B cell (primary cell): ENCODE measurements at regions not wholly inside any gene's neighbourhood (a gene's known extent, or its start where the extent isn't known, plus 50 kb on each side); places are given as distances from the start of the nearest gene placed in this dataset.

Experiments
- ATAC-seq: fragments of 200-7000 bp; cut with Tn5 transposase; one replicate; pipeline ENCODE4 v1.10.0; 2021; ENCODE audit warnings: low read depth, mild to moderate bottlenecking, moderate number of reproducible peaks, moderate library complexity
- CTCF ChIA-PET: fragments of 350-600 bp; sonication (Branson Sonifier 250); formaldehyde crosslinking; loops from one replicate; lab custom pipeline; 2021; ENCODE audit warnings: antibody characterized with exemption, inconsistent platforms; lab: Charles Lee
- POLR2A ChIA-PET: fragments of 350-600 bp; sonication (Branson Sonifier 250); formaldehyde crosslinking; loops from one replicate; lab custom pipeline; 2021; ENCODE audit warnings: antibody characterized with exemption; lab: Charles Lee
- DNase-seq: peaks from one replicate; pipeline ENCODE4 v3.0.0; 2013
- H2AFZ ChIP-seq: 2 replicates; pipeline ENCODE4 v1.6.1; 2012; ENCODE audit warnings: mild to moderate bottlenecking, low read depth, low read length; ENCODE audit not compliant: insufficient read depth, poor library complexity, severe bottlenecking
- H3K27ac ChIP-seq, 2 donors: 1 replicate in 1 of 2; 2 replicates in 1 of 2; pipeline ENCODE4 v1.5.1; 2012 to 2013; ENCODE audit warnings: low read length in 2 of 2, mild to moderate bottlenecking in 2 of 2, moderate library complexity in 1 of 2
- H3K27me3 ChIP-seq, 4 experiments: fragments of 200-600 bp in 1 of 4; sonication (generic) in 1 of 4; replicated peaks in 1 of 4; 1 replicate in 2 of 4; 2 replicates in 2 of 4; pipeline versions ENCODE4 v1.6.1 to v1.7.0; 2013 to 2016; ENCODE audit warnings: low read length in 3 of 4, mild to moderate bottlenecking in 2 of 4, mixed read lengths in 1 of 4, moderate library complexity in 1 of 4; ENCODE audit not compliant: insufficient read depth in 4 of 4, control insufficient read depth in 3 of 4; ENCODE audit errors: control extremely low read depth in 1 of 4
- H3K36me3 ChIP-seq, 2 experiments: replicated peaks in 1 of 2; 1 replicate in 1 of 2; 2 replicates in 1 of 2; pipeline versions ENCODE4 v1.6.1 to v1.7.1; 2013; ENCODE audit warnings: low read length in 1 of 2; ENCODE audit not compliant: insufficient read depth in 2 of 2, control insufficient read depth in 1 of 2; ENCODE audit errors: control extremely low read depth in 1 of 2, extremely low read depth in 1 of 2
- H3K4me1 ChIP-seq, 2 donors: fragments of 200-600 bp in 1 of 2; sonication (generic) in 1 of 2; 1 replicate in 1 of 2; 2 replicates in 1 of 2; pipeline versions ENCODE4 v1.5.1 to v1.6.1; 2013 to 2017; ENCODE audit warnings: low read length in 2 of 2; ENCODE audit not compliant: control insufficient read depth in 2 of 2, insufficient read depth in 2 of 2
- H3K4me2 ChIP-seq: replicated peaks from 2 replicates; pipeline ENCODE3; 2012; ENCODE audit warnings: mild to moderate bottlenecking, low read depth, low read length; ENCODE audit not compliant: poor library complexity, severe bottlenecking
- H3K4me3 ChIP-seq, 5 experiments: fragments of 200-600 bp in 1 of 5; sonication (generic) in 1 of 5; 1 replicate in 3 of 5; 2 replicates in 2 of 5; pipeline versions ENCODE4 v1.5.1 to v1.7.0; 2011 to 2016; ENCODE audit warnings: low read length in 4 of 5, mild to moderate bottlenecking in 4 of 5, low read depth in 2 of 5, control low read depth in 1 of 5, moderate library complexity in 1 of 5; ENCODE audit not compliant: insufficient read depth in 1 of 5; ENCODE audit errors: control extremely low read depth in 1 of 5, extremely low read depth in 1 of 5
- H3K79me2 ChIP-seq: fragments of 200-600 bp; sonication (generic); one replicate; pipeline ENCODE4 v1.6.0; 2016; ENCODE audit warnings: low read length; ENCODE audit not compliant: control insufficient read depth, insufficient read depth
- H3K9ac ChIP-seq: fragments of 200-600 bp; sonication (generic); 2 replicates; pipeline ENCODE4 v1.6.1; 2017; ENCODE audit warnings: mild to moderate bottlenecking, low read length, moderate library complexity
- H3K9me3 ChIP-seq, 3 donors: one replicate each; pipeline versions ENCODE4 v1.6.1 to v1.7.1; 2013; ENCODE audit warnings: low read length in 2 of 3; ENCODE audit not compliant: control insufficient read depth in 2 of 3, insufficient read depth in 1 of 3; ENCODE audit errors: control extremely low read depth in 1 of 3
- H4K20me1 ChIP-seq: 2 replicates; pipeline ENCODE4 v1.6.0; 2012; ENCODE audit warnings: mild to moderate bottlenecking, low read length; ENCODE audit not compliant: insufficient read depth, control insufficient read depth, poor library complexity, severe bottlenecking
- H3K27ac Mint-ChIP-seq: one replicate; pipeline ENCODE4 v1.8.0; 2021; ENCODE audit warnings: mixed read lengths
- H3K27me3 Mint-ChIP-seq: one replicate; pipeline ENCODE4 v1.8.0; 2021; ENCODE audit warnings: mixed read lengths
- H3K4me1 Mint-ChIP-seq: one replicate; pipeline ENCODE4 v1.8.0; 2021; ENCODE audit warnings: mixed read lengths
- H3K4me3 Mint-ChIP-seq: one replicate; pipeline ENCODE4 v1.8.0; 2021; ENCODE audit warnings: mixed read lengths
- H3K9me3 Mint-ChIP-seq: one replicate; pipeline ENCODE4 v1.8.0; 2022; ENCODE audit warnings: mixed read lengths; ENCODE audit not compliant: insufficient read depth
- EZH2 ChIP-seq: IDR thresholded peaks from 2 replicates; pipeline ENCODE4 v1.6.1; 2012; ENCODE audit warnings: borderline replicate concordance, low read depth, mild to moderate bottlenecking, moderate library complexity, low read length; ENCODE audit not compliant: insufficient read depth, poor library complexity, severe bottlenecking
- WGBS: methylation state at CpG from one replicate; pipeline ENCODE4 v1.1.5; 2013; ENCODE audit warnings: missing lambda C conversion rate; ENCODE audit not compliant: insufficient coverage; 5-methylcytosine and 5-hydroxymethylcytosine counted together
- intact Hi-C: fragments of 100-400 bp; cut with micrococcal nuclease; formaldehyde crosslinking; loops from one replicate; pipeline ENCODE4 v1.10.0; 2022
- TF ChIP-seq, protein P1 (sequence below): fragments of 200-600 bp; IDR thresholded peaks from one replicate; pipeline ENCODE4 v1.8.0; 2022; ENCODE audit warnings: antibody characterized with exemption, mild to moderate bottlenecking

DNA sequence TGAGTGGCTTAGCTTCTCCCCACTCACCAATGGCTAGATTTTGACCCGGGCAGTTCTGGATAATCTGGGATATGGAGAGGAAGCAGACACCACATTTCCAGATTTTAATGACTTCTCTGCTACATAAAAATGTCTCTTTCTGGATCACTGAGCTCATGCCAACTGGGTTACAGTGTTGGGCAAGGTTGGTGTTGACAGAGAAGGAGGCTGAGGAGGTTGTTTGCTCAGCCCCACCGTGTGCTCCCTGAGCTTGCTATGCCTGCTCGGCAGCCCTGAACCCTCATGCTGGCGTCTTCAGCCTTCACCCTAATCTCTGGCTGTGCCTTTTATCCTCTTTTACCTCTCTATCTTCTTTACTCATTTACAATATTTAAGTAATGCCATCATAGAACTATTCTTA is 53.0 kb upstream of the KPNA4 start:
- Histone ChIP-seq H3K4me2 (no peak overlapping the region), H3K4me1 (no peaks in the 10 kb centered on the region), H2AFZ (no peak overlapping the region), H3K4me3 (no peak overlapping the region), H3K79me2 (no peaks in the 10 kb centered on the region), H3K9me3 (no peaks in the 10 kb centered on the region), H3K27ac (no peak overlapping the region), H3K9ac (no peak overlapping the region), H4K20me1 (no peaks in the 10 kb centered on the region), H3K36me3 (no peaks in the 10 kb centered on the region), H3K27me3 (peaks cover 0 to 5% (median 0%) of the 10 kb centered on the region in 4 experiments)
- TF ChIP-seq, protein P1, sequence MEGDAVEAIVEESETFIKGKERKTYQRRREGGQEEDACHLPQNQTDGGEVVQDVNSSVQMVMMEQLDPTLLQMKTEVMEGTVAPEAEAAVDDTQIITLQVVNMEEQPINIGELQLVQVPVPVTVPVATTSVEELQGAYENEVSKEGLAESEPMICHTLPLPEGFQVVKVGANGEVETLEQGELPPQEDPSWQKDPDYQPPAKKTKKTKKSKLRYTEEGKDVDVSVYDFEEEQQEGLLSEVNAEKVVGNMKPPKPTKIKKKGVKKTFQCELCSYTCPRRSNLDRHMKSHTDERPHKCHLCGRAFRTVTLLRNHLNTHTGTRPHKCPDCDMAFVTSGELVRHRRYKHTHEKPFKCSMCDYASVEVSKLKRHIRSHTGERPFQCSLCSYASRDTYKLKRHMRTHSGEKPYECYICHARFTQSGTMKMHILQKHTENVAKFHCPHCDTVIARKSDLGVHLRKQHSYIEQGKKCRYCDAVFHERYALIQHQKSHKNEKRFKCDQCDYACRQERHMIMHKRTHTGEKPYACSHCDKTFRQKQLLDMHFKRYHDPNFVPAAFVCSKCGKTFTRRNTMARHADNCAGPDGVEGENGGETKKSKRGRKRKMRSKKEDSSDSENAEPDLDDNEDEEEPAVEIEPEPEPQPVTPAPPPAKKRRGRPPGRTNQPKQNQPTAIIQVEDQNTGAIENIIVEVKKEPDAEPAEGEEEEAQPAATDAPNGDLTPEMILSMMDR: no peak
- no peak for TF ChIP-seq EZH2
- Mint-ChIP-seq H3K4me1 (no peaks in the 10 kb centered on the region), H3K4me3 (no peak overlapping the region), H3K27me3 (peaks cover 33% of the 10 kb centered on the region), H3K9me3 (no peaks in the 10 kb centered on the region), H3K27ac (no peak overlapping the region)
- DNase-seq (no peak), ATAC-seq (no peak)
- ChIA-PET POLR2A (no interaction called here), CTCF (no interaction called here)
- no CpG with 5 or more reads among the region's 4 CpGs for WGBS
- intact Hi-C loops: no loop called here

DNA sequence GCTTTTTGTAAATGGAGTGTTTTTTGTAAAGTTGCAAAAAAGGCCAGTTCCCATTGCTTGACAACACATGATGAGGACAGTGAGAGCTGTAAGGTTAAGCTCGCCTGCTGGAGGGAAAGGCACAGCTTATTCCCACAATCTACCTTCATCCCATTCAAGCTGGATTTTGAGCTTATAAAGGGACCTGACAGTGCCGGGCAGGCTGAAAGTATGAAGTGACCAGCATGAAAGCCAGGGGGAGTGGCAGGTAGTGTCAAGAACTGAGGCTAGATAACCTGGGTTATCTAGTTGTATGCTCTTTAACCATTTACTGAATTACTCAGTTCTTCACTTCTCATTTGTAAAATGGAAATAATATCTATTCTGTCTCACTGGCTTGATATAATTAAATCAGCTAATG is 52.3 kb upstream of the KPNA4 start:
- TF ChIP-seq, protein P1: no peak
- TF ChIP-seq EZH2: no peak
- peaks cover 0 to 5% (median 0%) of the 10 kb centered on the region in 4 experiments for H3K27me3 ChIP-seq
- CTCF ChIA-PET: no interaction called here

More for the DNA sequence above, 52.3 kb upstream of the KPNA4 start:
- no peak overlapping the region for H3K4me2 ChIP-seq
- H3K27ac Mint-ChIP-seq: no peak overlapping the region
- POLR2A ChIA-PET: no interaction called here
- H4K20me1 ChIP-seq: no peaks in the 10 kb centered on the region
- no peak overlapping the region for H3K4me3 Mint-ChIP-seq
- intact Hi-C loops: no loop called here
- H3K4me1 Mint-ChIP-seq: no peaks in the 10 kb centered on the region
- no peak overlapping the region for H3K9ac ChIP-seq
- WGBS: no CpG with 5 or more reads among the region's 2 CpGs
- H3K27me3 Mint-ChIP-seq: peaks cover 35% of the 10 kb centered on the region
- H3K9me3 Mint-ChIP-seq: no peaks in the 10 kb centered on the region
- H3K27ac ChIP-seq: no peak overlapping the region
- H3K4me3 ChIP-seq: no peak overlapping the region
- H3K4me1 ChIP-seq: no peaks in the 10 kb centered on the region
- H3K79me2 ChIP-seq: no peaks in the 10 kb centered on the region
- H2AFZ ChIP-seq: no peak overlapping the region
- ATAC-seq (no peak), DNase-seq (no peak)
- H3K36me3 ChIP-seq: no peaks in the 10 kb centered on the region
- H3K9me3 ChIP-seq: no peaks in the 10 kb centered on the region
